ENCODE measurements at regions not wholly inside any gene's neighbourhood (a gene's known extent, or its start where the extent isn't known, plus 50 kb on each side); places are given as distances from the start of the nearest gene placed in this dataset.

GRCh38 chr2:12612671-12613070 lies 104.1 kb upstream of the TRIB2 start:
- Histone ChIP-seq H3K4me3 (replicated peaks in 1 of 3; ENCODE audit: insufficient read depth in 1 of 3, low read depth in 1 of 3, low read length in 3 of 3) (no peak overlapping the region), H3K27ac (ENCODE audit: insufficient read depth, low read depth, low read length) (no peak overlapping the region), H3K9me1 (replicated peaks; ENCODE audit: control insufficient read depth, extremely low read depth, insufficient read depth, low read length) (no peaks in the 10 kb centered on the region), H3K36me3 (ENCODE audit: control insufficient read depth in 2 of 2, extremely low read depth in 1 of 2, insufficient read depth in 2 of 2, low read length in 2 of 2) (no peaks in the 10 kb centered on the region), H3K4me1 (ENCODE audit: control insufficient read depth, extremely low read depth, insufficient read depth, low read length) (no peaks in the 10 kb centered on the region), H3K79me2 (ENCODE audit: control insufficient read depth, insufficient read depth, low read length) (no peaks in the 10 kb centered on the region), H4K20me1 (replicated peaks; ENCODE audit: control insufficient read depth, extremely low read depth, insufficient read depth, low read length) (no peaks in the 10 kb centered on the region), H2AFZ (ENCODE audit: low read depth, low read length) (no peak overlapping the region), H3K9me3 (replicated peaks; ENCODE audit: control insufficient read depth, insufficient read depth, low read length) (no peaks in the 10 kb centered on the region), H3K9ac (replicated peaks; ENCODE audit: extremely low read depth, insufficient read depth, low read length) (no peak overlapping the region), H3K4me2 (ENCODE audit: insufficient read depth, low read length) (no peak overlapping the region), H3K27me3 (ENCODE audit: control insufficient read depth in 2 of 2, insufficient read depth in 2 of 2, low read length in 2 of 2) (no peaks in the 10 kb centered on the region)
- ChIA-PET CTCF (interaction anchor here (1.2 kb wide), 1 partner anchor 103 kb away, joined by 4 read pairs; no protein-coding TSS in a partner anchor), POLR2A (no interaction called here)
- no TSS peak for BruUV-seq (replicated peaks)
- TF ChIP-seq MAX (IDR thresholded peaks at IDR 0.05; ENCODE audit: insufficient read depth, insufficient read length): no peak
- TF ChIP-seq POLR2AphosphoS5 (IDR thresholded peaks at IDR 0.05; ENCODE audit: insufficient read depth, low read depth, low read length): no peak
- no peak for TF ChIP-seq CTCF (IDR thresholded peaks at IDR 0.05; ENCODE audit: extremely low read depth in 1 of 2, insufficient read depth in 1 of 2, low read depth in 1 of 2, low read length in 2 of 2)
- TF ChIP-seq JUN (IDR thresholded peaks at IDR 0.05; ENCODE audit: borderline replicate concordance, insufficient read depth, insufficient read length, low read depth): no peak
- no peak for TF ChIP-seq MYC (IDR thresholded peaks at IDR 0.05; ENCODE audit: low read depth, low read length)
- TF ChIP-seq POLR2A (IDR thresholded peaks at IDR 0.05; ENCODE audit: low read depth, low read length): no peak
- no peak for TF ChIP-seq FOS (IDR thresholded peaks at IDR 0.05; ENCODE audit: borderline replicate concordance, insufficient read depth, low read length)
- no peak for TF ChIP-seq EZH2 (IDR thresholded peaks at IDR 0.05; ENCODE audit: borderline replicate concordance, low read depth, low read length, severe bottlenecking)
- no peak for TF ChIP-seq GATA2 (IDR thresholded peaks at IDR 0.05; ENCODE audit: insufficient read depth, insufficient read length, low read depth, low read length)
- intact Hi-C loops (cut with micrococcal nuclease) (loop anchor here (5.0 kb wide), 3 partner anchors 75 to 320 kb away; partner anchors contain the start of gene TRIB2), dilution Hi-C loops (cut with MboI; ENCODE audit: extremely low pct_ligation_motif_present, low sequenced_read_pairs) (no loop called here)
- no peak for FAIRE-seq
- DNase-seq (ENCODE audit: low read depth, low spot score): no peak

Measured in endothelial cell of umbilical vein (primary cell).